ENCODE measurements at regions not wholly inside any gene's neighbourhood (a gene's known extent, or its start where the extent isn't known, plus 50 kb on each side); places are given as distances from the start of the nearest gene placed in this dataset.

GRCh38 chr14:48586099-48586498 lies 910.7 kb upstream of the MDGA2 start:
- ATAC-seq: no peak
- TF ChIP-seq POU6F1 (CRISPR knock-in tag; IDR thresholded peaks at IDR 0.05; ENCODE audit: borderline replicate concordance, low read depth): no peak
- TF ChIP-seq ESRRG (CRISPR knock-in tag; IDR thresholded peaks at IDR 0.05): no peak
- no peak for TF ChIP-seq ZFP3 (CRISPR knock-in tag; IDR thresholded peaks at IDR 0.05)
- TF ChIP-seq GLIS3 (CRISPR knock-in tag; IDR thresholded peaks at IDR 0.05): no peak
- TF ChIP-seq TSHZ2 (CRISPR knock-in tag; IDR thresholded peaks at IDR 0.05): no peak
- no peak for TF ChIP-seq PPARA (CRISPR knock-in tag; IDR thresholded peaks at IDR 0.05; ENCODE audit: borderline replicate concordance)
- TF ChIP-seq CSRNP3 (CRISPR knock-in tag; IDR thresholded peaks at IDR 0.05): no peak
- TF ChIP-seq ZNF70 (CRISPR knock-in tag; IDR thresholded peaks at IDR 0.05): no peak

GRCh38 chr14:48584031-48584430 lies 908.6 kb upstream of the MDGA2 start:
- no peak for ATAC-seq

GRCh38 chr14:48582938-48583337 lies 907.5 kb upstream of the MDGA2 start:
- ATAC-seq: no peak
- TF ChIP-seq ZNF70 (CRISPR knock-in tag; IDR thresholded peaks at IDR 0.05) (no peak), PATZ1 (CRISPR knock-in tag; IDR thresholded peaks at IDR 0.05; ENCODE audit: borderline replicate concordance) (no peak), ISL1 (CRISPR knock-in tag; IDR thresholded peaks at IDR 0.05) (no peak), CSDC2 (CRISPR knock-in tag; IDR thresholded peaks at IDR 0.05) (no peak), ESRRG (CRISPR knock-in tag; IDR thresholded peaks at IDR 0.05) (no peak), ZNF8 (CRISPR knock-in tag; IDR thresholded peaks at IDR 0.05) (no peak), CREB5 (CRISPR knock-in tag; IDR thresholded peaks at IDR 0.05; ENCODE audit: low read depth) (no peak), POU6F1 (CRISPR knock-in tag; IDR thresholded peaks at IDR 0.05; ENCODE audit: borderline replicate concordance, low read depth) (no peak), RARB (CRISPR knock-in tag; IDR thresholded peaks at IDR 0.05) (no peak), BACH2 (CRISPR knock-in tag; IDR thresholded peaks at IDR 0.05; ENCODE audit: borderline replicate concordance) (no peak), OSR1 (CRISPR knock-in tag; IDR thresholded peaks at IDR 0.05) (no peak), PPARA (CRISPR knock-in tag; IDR thresholded peaks at IDR 0.05; ENCODE audit: borderline replicate concordance) (no peak), TOX (CRISPR knock-in tag; IDR thresholded peaks at IDR 0.05; ENCODE audit: borderline replicate concordance) (no peak), ARNTL (CRISPR knock-in tag; IDR thresholded peaks at IDR 0.05; ENCODE audit: borderline replicate concordance, low read depth) (no peak)

More at GRCh38 chr14:48584031-48584430, 908.6 kb upstream of the MDGA2 start:
- TF ChIP-seq OSR1 (CRISPR knock-in tag; IDR thresholded peaks at IDR 0.05): no peak
- TF ChIP-seq CSDC2 (CRISPR knock-in tag; IDR thresholded peaks at IDR 0.05): no peak
- no peak for TF ChIP-seq PPARA (CRISPR knock-in tag; IDR thresholded peaks at IDR 0.05; ENCODE audit: borderline replicate concordance)
- no peak for TF ChIP-seq GLIS3 (CRISPR knock-in tag; IDR thresholded peaks at IDR 0.05)
- no peak for TF ChIP-seq PATZ1 (CRISPR knock-in tag; IDR thresholded peaks at IDR 0.05; ENCODE audit: borderline replicate concordance)

Measured in SK-N-SH treated with all-trans-retinoic acid at 6 μM for 48 hours (cell line).